ENCODE measurements at regions not wholly inside any gene's neighbourhood (a gene's known extent, or its start where the extent isn't known, plus 50 kb on each side); places are given as distances from the start of the nearest gene placed in this dataset.
"Not testable (repeated sequence)": the region's sequence is repeated elsewhere in the genome, so short reads cannot be mapped to it uniquely, and the experiment has no call there.

DNA sequence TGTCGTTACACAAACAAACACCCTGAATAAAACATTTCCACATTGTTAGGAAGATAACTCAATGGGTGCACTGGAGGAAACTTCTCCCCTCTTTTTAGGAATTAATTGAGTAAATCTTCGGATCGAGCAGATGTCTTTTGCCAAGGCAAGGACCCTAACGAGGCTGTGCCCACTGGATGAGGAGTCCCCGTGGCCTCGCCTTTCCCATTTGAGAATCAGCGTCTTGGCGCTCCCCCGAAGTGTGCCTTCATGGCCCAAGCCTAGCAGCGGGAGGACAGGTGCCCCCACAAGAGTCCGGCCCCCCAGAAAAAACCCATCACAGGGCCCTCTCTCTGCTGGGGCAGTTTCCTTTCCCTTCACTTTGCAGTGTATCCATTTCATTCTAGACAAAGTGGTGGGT is 246.6 kb downstream of the BCL11B start:
- Histone ChIP-seq H3K4me3 (ENCODE audit: low read length) (no peak overlapping the region), H3K4me1 (ENCODE audit: insufficient read depth, low read length) (peaks cover 12% of the 10 kb centered on the region), H3K27me3 (ENCODE audit: insufficient read depth, low read length) (no peaks in the 10 kb centered on the region), H3K9me3 (ENCODE audit: low read depth, low read length) (no peaks in the 10 kb centered on the region)

- H3K4me3 ChIP-seq (ENCODE audit: low read length): no peak overlapping the region
Observed at GRCh38 chr14:99026471-99026870, 245.5 kb downstream of the BCL11B start.

DNA sequence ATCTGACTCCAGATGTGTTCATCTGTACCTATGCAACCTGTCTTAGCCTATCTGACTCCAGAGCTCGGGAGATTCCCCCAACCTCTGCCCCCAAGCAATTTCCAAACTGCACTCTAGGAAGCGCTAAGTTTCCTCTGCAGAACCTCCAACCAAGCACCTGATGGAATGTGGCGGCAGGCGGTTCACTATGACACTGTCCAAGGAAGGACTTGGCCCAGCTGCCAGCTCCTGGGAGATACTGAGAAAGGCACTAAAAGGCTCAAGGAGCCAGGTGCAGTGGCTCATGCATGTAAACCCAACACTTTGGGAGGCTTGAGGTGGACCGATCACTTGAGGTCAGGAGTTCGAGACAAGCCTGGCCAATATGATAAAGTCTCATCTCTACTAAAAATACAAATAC is 244.0 kb downstream of the BCL11B start:
- H3K4me1 ChIP-seq (ENCODE audit: insufficient read depth, low read length): no peaks in the 10 kb centered on the region
- no peaks in the 10 kb centered on the region for H3K9me3 ChIP-seq (ENCODE audit: low read depth, low read length)
- H3K27me3 ChIP-seq (ENCODE audit: insufficient read depth, low read length): no peaks in the 10 kb centered on the region
- H3K4me3 ChIP-seq (ENCODE audit: low read length): no peak overlapping the region

More at GRCh38 chr14:99026471-99026870, 245.5 kb downstream of the BCL11B start:
- Histone ChIP-seq H3K4me1 (ENCODE audit: insufficient read depth, low read length) (peaks cover 12% of the 10 kb centered on the region), H3K9me3 (ENCODE audit: low read depth, low read length) (no peaks in the 10 kb centered on the region), H3K27me3 (ENCODE audit: insufficient read depth, low read length) (no peaks in the 10 kb centered on the region)

- H3K9me3 ChIP-seq (ENCODE audit: low read depth, low read length): no peaks in the 10 kb centered on the region
- H3K4me1 ChIP-seq (ENCODE audit: insufficient read depth, low read length): no peaks in the 10 kb centered on the region
- no peak overlapping the region for H3K4me3 ChIP-seq (ENCODE audit: low read length)
- H3K27me3 ChIP-seq (ENCODE audit: insufficient read depth, low read length): no peaks in the 10 kb centered on the region
Observed at GRCh38 chr14:99028521-99028920, 243.5 kb downstream of the BCL11B start.

DNA sequence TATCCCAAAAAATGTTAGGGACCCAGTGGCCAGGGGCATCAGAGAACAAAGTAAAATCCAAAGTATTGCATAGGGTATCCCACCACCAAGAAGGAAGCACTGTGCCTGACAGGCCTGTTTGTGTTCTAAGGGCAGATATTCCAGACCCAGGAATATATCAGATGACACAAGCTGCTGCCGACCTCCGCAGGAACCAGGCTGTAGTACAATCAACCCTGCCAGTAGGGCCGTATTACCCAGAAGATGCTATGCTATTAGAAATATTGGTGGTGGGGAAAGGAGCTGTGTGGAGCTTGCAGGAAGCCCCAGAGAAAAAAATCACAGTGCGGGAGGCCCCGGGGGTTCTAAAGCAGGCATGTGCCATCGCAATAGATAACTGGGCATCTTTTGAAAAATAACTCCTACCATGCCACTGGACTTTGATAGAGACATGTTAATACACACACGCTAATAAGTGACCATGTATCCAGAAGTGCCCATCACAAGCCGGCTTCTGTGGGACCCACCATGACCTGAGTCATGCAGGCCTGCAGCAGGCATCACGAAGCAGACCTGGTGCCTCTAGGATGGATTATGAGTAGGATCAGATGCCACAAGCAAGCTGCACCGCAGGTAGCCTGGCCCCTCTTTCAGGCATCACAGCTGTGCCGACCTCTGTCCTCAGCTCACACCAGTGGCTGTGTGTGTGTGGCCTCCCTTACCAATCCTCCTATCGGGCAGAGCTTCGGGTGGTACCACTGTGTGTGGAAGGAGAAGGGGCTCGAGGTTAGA is 242.7 kb downstream of the BCL11B start:
- Histone ChIP-seq H3K9me3 (ENCODE audit: low read depth, low read length) (no peaks in the 10 kb centered on the region), H3K4me1 (ENCODE audit: insufficient read depth, low read length) (no peaks in the 10 kb centered on the region), H3K27me3 (ENCODE audit: insufficient read depth, low read length) (no peaks in the 10 kb centered on the region), H3K4me3 (ENCODE audit: low read length) (no peak overlapping the region)

GRCh38 chr14:99029916-99030305 is 242.1 kb downstream of the BCL11B start:
- no peaks in the 10 kb centered on the region for H3K9me3 ChIP-seq (ENCODE audit: low read depth, low read length)
- peaks cover 4% of the 10 kb centered on the region for H3K4me1 ChIP-seq (ENCODE audit: insufficient read depth, low read length)
- no peak overlapping the region for H3K4me3 ChIP-seq (ENCODE audit: low read length)
- H3K27me3 ChIP-seq (ENCODE audit: insufficient read depth, low read length): no peaks in the 10 kb centered on the region

- Histone ChIP-seq H3K4me3 (ENCODE audit: low read length) (no peak overlapping the region), H3K27me3 (ENCODE audit: insufficient read depth, low read length) (no peaks in the 10 kb centered on the region), H3K4me1 (ENCODE audit: insufficient read depth, low read length) (peaks cover 10% of the 10 kb centered on the region)
Observed at GRCh38 chr14:99030454-99030853, 241.5 kb downstream of the BCL11B start.

GRCh38 chr14:99032759-99033158 is 239.2 kb downstream of the BCL11B start:
- H3K9me3 ChIP-seq (ENCODE audit: low read depth, low read length): no peaks in the 10 kb centered on the region
- no peaks in the 10 kb centered on the region for H3K27me3 ChIP-seq (ENCODE audit: insufficient read depth, low read length)
- H3K4me3 ChIP-seq (ENCODE audit: low read length): no peak overlapping the region
- peaks cover 31% of the 10 kb centered on the region for H3K4me1 ChIP-seq (ENCODE audit: insufficient read depth, low read length)

More at GRCh38 chr14:99030454-99030853, 241.5 kb downstream of the BCL11B start:
- H3K9me3 ChIP-seq (ENCODE audit: low read depth, low read length): no peaks in the 10 kb centered on the region

DNA sequence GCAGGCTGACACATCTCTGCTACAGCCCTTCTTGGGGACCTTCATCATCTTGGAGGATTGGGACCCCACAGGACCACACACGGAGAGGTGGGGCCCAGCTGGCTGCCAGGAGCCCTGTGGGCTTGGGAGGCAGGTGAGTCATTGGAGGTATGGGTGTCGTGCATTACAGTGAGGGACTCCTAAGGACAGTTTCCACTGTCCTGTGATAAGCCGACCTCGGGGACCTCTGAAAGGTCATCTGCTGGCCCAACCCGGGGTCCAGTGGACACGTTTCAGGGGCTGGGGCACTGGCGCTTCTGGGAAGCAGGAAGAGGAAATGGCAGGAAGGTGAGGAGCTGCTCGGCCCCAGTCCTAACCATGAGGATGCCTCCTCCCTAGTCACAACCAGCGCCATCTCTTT is 238.0 kb downstream of the BCL11B start:
- Histone ChIP-seq H3K9me3 (ENCODE audit: low read depth, low read length) (no peaks in the 10 kb centered on the region), H3K4me3 (ENCODE audit: low read length) (no peak overlapping the region), H3K4me1 (ENCODE audit: insufficient read depth, low read length) (peaks cover 40% of the 10 kb centered on the region), H3K27me3 (ENCODE audit: insufficient read depth, low read length) (no peaks in the 10 kb centered on the region)

DNA sequence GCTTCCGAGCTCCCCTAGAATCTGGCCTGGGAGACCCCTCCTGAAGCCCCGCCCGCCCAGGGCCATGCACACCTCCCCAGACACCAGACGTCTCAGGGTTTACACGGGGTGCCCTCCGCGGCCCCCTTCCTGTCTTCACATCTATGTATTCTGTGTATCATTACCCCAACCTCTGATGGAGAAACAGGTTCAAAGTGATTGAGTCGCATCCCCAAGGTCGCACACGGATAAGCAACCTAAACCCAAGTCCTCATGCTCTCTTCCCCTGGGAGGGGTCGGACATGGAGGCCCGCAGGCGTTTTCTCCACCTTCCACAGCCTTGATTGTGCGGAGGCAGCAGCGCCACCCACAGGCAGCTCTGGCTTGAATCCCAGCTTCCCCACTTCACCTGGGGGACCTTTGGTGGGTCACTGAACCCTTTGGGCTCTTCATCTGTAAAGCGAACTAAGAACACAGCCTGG is 237.3 kb downstream of the BCL11B start:
- no peaks in the 10 kb centered on the region for H3K27me3 ChIP-seq (ENCODE audit: insufficient read depth, low read length)
- no peaks in the 10 kb centered on the region for H3K9me3 ChIP-seq (ENCODE audit: low read depth, low read length)
- peaks cover 40% of the 10 kb centered on the region for H3K4me1 ChIP-seq (ENCODE audit: insufficient read depth, low read length)
- H3K4me3 ChIP-seq (ENCODE audit: low read length): no peak overlapping the region

DNA sequence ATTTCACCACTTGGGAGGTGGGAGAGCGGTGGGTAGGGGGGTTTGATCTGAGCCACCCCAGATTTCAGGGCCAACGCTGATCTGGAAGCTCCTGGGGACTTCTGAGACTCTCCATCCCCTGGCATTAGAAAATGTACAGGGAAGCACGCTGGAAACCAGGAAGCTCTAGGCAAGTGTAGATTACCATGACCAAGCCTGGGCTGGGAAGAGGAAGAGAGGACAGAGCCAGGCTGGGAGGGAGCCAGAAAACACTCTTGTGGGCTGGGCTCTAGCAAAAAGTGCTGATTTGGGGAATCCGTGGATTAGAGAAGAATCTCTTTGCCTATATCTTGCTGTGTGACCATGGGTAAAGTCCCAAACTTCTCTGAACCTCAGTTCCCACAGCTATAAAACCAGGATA is 236.7 kb downstream of the BCL11B start:
- Histone ChIP-seq H3K27me3 (ENCODE audit: insufficient read depth, low read length) (no peaks in the 10 kb centered on the region), H3K9me3 (ENCODE audit: low read depth, low read length) (no peaks in the 10 kb centered on the region), H3K4me3 (ENCODE audit: low read length) (peak overlapping the region; percentile 41), H3K4me1 (ENCODE audit: insufficient read depth, low read length) (peaks cover 40% of the 10 kb centered on the region)

- no peaks in the 10 kb centered on the region for H3K27me3 ChIP-seq (ENCODE audit: insufficient read depth, low read length)
- H3K4me1 ChIP-seq (ENCODE audit: insufficient read depth, low read length): peaks cover 40% of the 10 kb centered on the region
- no peaks in the 10 kb centered on the region for H3K9me3 ChIP-seq (ENCODE audit: low read depth, low read length)
- peak overlapping the region; percentile 41 for H3K4me3 ChIP-seq (ENCODE audit: low read length)
Observed at GRCh38 chr14:99035712-99036610, 236.0 kb downstream of the BCL11B start.

- H3K4me3 ChIP-seq (ENCODE audit: low read length): peak overlapping the region; percentile 41
- no peaks in the 10 kb centered on the region for H3K9me3 ChIP-seq (ENCODE audit: low read depth, low read length)
- peaks cover 40% of the 10 kb centered on the region for H3K4me1 ChIP-seq (ENCODE audit: insufficient read depth, low read length)
- no peaks in the 10 kb centered on the region for H3K27me3 ChIP-seq (ENCODE audit: insufficient read depth, low read length)
Observed at GRCh38 chr14:99036611-99037293, 235.2 kb downstream of the BCL11B start.

DNA sequence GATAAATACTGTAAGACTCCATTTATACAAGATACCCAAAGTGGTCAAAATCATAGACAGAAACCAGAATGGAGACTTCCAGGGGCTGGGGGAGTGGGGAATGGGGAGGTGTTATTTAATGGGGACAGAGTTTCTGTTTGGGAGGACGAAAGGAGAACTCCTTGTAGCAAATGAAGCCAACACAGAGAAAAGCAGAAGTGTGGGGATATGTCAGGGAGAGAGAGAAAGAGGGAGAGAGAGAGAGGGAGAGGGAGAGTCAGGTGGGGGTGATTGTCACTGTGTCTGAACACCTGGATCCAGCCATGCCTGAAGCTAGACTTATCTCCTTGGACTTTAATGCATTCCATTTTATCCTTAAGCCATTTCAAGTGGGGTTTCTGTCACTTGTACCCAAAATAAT is 234.7 kb downstream of the BCL11B start:
- not testable (repeated sequence) for H3K27me3 ChIP-seq (ENCODE audit: insufficient read depth, low read length); H3K9me3 ChIP-seq (ENCODE audit: low read depth, low read length); H3K4me3 ChIP-seq (ENCODE audit: low read length)
- H3K4me1 ChIP-seq (ENCODE audit: insufficient read depth, low read length): peaks cover 40% of the 10 kb centered on the region
